OCI-LY1 (cell line): ENCODE measurements at regions not wholly inside any gene's neighbourhood (a gene's known extent, or its start where the extent isn't known, plus 50 kb on each side); places are given as distances from the start of the nearest gene placed in this dataset.

Experiments used
- H2AFZ ChIP-seq: fragments of 200-600 bp; sonication (generic), shearing (Covaris generic); 2 replicates; pipeline ENCODE4 v1.6.0; 2014; ENCODE audit warnings: antibody characterized with exemption, mild to moderate bottlenecking, low read length
- H3F3A ChIP-seq: fragments of 200-600 bp; sonication (generic), shearing (Covaris generic); 2 replicates; pipeline ENCODE4 v1.6.0; 2014; ENCODE audit warnings: mild to moderate bottlenecking, antibody characterized with exemption, low read length, moderate library complexity; ENCODE audit not compliant: insufficient read depth
- H3K27ac ChIP-seq: fragments of 200-600 bp; sonication (generic); 2 replicates; pipeline ENCODE4 v1.5.1; 2014; ENCODE audit warnings: low read length, mixed run types, mild to moderate bottlenecking, low read depth; ENCODE audit not compliant: poor library complexity, severe bottlenecking
- H3K27me3 ChIP-seq: fragments of 200-600 bp; sonication (generic); 2 replicates; pipeline ENCODE4 v1.6.0; 2014; ENCODE audit warnings: antibody characterized with exemption, mild to moderate bottlenecking, low read length, moderate library complexity; ENCODE audit not compliant: insufficient read depth
- H3K36me3 ChIP-seq: fragments of 200-600 bp; sonication (generic); 2 replicates; pipeline ENCODE4 v1.6.1; 2014; ENCODE audit warnings: mild to moderate bottlenecking, antibody characterized with exemption, low read length, moderate library complexity, mixed read lengths; ENCODE audit not compliant: insufficient read depth
- H3K4me1 ChIP-seq: fragments of 200-600 bp; sonication (generic); 2 replicates; pipeline ENCODE4 v1.5.1; 2014; ENCODE audit warnings: mild to moderate bottlenecking, low read length, moderate library complexity; ENCODE audit not compliant: insufficient read depth, severe bottlenecking
- H3K4me2 ChIP-seq: fragments of 200-600 bp; sonication (generic), shearing (Covaris generic); 2 replicates; pipeline ENCODE4 v1.6.1; 2014; ENCODE audit warnings: low read length
- H3K4me3 ChIP-seq: fragments of 200-600 bp; sonication (generic); 2 replicates; pipeline ENCODE4 v1.5.1; 2014; ENCODE audit warnings: low read length, low read depth, mild to moderate bottlenecking, mixed read lengths; ENCODE audit not compliant: poor library complexity, severe bottlenecking
- H3K79me2 ChIP-seq: fragments of 200-600 bp; shearing (Covaris generic); 2 replicates; pipeline ENCODE4 v1.6.1; 2016; ENCODE audit warnings: mixed run types, low read length, mixed read lengths; ENCODE audit not compliant: insufficient read depth
- H3K9ac ChIP-seq: fragments of 200-600 bp; sonication (generic), shearing (Covaris generic); 2 replicates; pipeline ENCODE4 v1.6.1; 2014; ENCODE audit warnings: mild to moderate bottlenecking, low read length, mixed read lengths
- H3K9me2 ChIP-seq: fragments of 200-600 bp; sonication (generic), shearing (Covaris generic); 2 replicates; pipeline ENCODE4 v1.6.1; 2014; ENCODE audit warnings: low read depth, mild to moderate bottlenecking, low read length, mixed read lengths
- H3K9me3 ChIP-seq: fragments of 200-600 bp; shearing (Covaris generic); 2 replicates; pipeline ENCODE4 v1.6.1; 2014; ENCODE audit warnings: low read length, mixed read lengths
- H4K20me1 ChIP-seq: fragments of 200-600 bp; sonication (generic), shearing (Covaris generic); 2 replicates; pipeline ENCODE4 v1.6.0; 2016; ENCODE audit warnings: mild to moderate bottlenecking, low read length; ENCODE audit not compliant: insufficient read depth
- CTCF ChIP-seq: fragments of 200-600 bp; sonication (generic), shearing (Covaris generic); IDR thresholded peaks from 2 replicates; pipeline ENCODE4 v1.5.1; 2017; ENCODE audit warnings: mild to moderate bottlenecking, antibody characterized with exemption, low read length, moderate library complexity, mixed read lengths
- EZH2 ChIP-seq: fragments of 200-600 bp; sonication (generic), shearing (Covaris generic); IDR thresholded peaks from 2 replicates; pipeline ENCODE4 v1.8.0; 2017; ENCODE audit warnings: borderline replicate concordance, mixed run types, mild to moderate bottlenecking, antibody characterized with exemption, low read length, moderate library complexity, mixed read lengths

DNA sequence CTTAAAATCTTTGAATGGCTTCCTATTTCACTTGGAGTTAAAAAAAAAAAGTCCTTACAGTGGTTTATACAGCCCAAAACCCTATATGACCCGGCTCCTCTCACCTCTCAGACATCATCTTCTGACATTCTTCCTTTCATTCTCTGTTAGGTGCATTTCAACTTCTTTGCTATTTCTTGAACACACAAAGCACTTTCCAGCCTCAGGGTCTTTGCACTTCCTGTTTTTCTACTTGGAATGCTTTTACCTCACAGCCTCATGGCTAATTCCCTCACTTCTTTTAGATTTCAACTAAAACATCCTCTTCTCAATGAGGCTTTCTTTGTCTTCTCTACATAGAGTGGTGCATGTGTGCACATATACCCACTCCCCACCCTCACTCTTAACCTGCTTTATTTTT, 91.0 kb upstream of the MB21D2 start:
- Histone ChIP-seq H3K4me2 (no peak overlapping the region), H3F3A (no peaks in the 10 kb centered on the region), H3K9me3 (no peaks in the 10 kb centered on the region), H3K4me3 (no peak overlapping the region), H3K79me2 (no peaks in the 10 kb centered on the region), H3K9ac (no peak overlapping the region), H3K27me3 (no peaks in the 10 kb centered on the region), H3K9me2 (no peaks in the 10 kb centered on the region), H2AFZ (no peak overlapping the region), H4K20me1 (no peaks in the 10 kb centered on the region), H3K4me1 (no peaks in the 10 kb centered on the region), H3K36me3 (no peaks in the 10 kb centered on the region), H3K27ac (no peak overlapping the region)
- TF ChIP-seq CTCF (no peak), EZH2 (no peak)

DNA sequence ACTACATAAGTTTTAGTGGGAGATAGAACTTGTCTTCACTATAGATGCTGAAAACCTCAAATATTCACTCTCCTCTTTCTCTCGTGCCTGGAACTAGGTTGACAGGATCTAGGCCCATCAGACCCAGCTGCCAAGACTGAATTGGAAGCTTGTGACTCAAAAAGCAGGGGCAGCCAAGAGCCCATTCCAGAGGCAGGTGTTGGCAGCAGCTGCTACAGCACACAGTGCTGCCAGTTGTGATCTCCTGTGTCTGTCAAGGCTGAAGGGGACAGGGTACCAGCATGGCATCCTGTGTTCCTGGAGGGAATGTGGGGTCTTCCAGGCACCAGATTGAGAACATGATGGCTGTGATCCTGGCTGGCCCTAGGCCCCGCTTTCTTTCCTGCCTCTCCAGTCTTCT, 92.5 kb upstream of the MB21D2 start:
- Histone ChIP-seq H3K9me3 (no peaks in the 10 kb centered on the region), H2AFZ (no peak overlapping the region), H3K27me3 (no peaks in the 10 kb centered on the region), H3K9me2 (no peaks in the 10 kb centered on the region), H4K20me1 (no peaks in the 10 kb centered on the region), H3K4me2 (no peak overlapping the region), H3K4me3 (no peak overlapping the region), H3K79me2 (no peaks in the 10 kb centered on the region), H3K27ac (no peak overlapping the region), H3K9ac (no peak overlapping the region), H3K36me3 (no peaks in the 10 kb centered on the region), H3F3A (no peaks in the 10 kb centered on the region), H3K4me1 (no peaks in the 10 kb centered on the region)
- no peak for TF ChIP-seq CTCF
- TF ChIP-seq EZH2, result no peak

DNA sequence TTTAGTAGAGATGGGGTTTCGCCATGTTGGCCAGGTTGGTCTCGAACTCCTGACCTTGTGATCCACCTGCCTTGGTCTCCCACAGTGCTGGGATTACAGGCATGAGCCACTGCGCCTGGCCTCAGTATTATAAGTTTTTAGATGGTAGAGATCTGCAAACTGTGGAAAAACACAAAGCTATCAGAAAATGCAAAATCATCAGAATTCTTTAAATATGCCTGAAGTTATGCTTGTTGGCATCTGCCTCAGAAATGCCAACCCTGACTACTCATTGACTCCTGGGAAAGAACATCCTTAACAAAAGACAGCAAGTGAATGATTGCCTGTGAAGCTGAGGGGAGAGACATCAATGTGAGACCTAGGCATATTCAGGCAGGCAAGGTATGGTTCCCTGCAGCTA, 94.3 kb upstream of the MB21D2 start:
- Histone ChIP-seq H3K27me3 (no peaks in the 10 kb centered on the region), H3K27ac (no peak overlapping the region), H3K36me3 (no peaks in the 10 kb centered on the region), H3K4me3 (no peak overlapping the region), H4K20me1 (no peaks in the 10 kb centered on the region), H3K4me1 (no peaks in the 10 kb centered on the region), H3K4me2 (no peak overlapping the region), H3K9me2 (no peaks in the 10 kb centered on the region), H3K79me2 (no peaks in the 10 kb centered on the region), H3K9ac (no peak overlapping the region), H3F3A (no peaks in the 10 kb centered on the region), H2AFZ (no peak overlapping the region), H3K9me3 (no peaks in the 10 kb centered on the region)
- TF ChIP-seq EZH2, result no peak
- no peak for TF ChIP-seq CTCF
